ENCODE measurements at regions not wholly inside any gene's neighbourhood (a gene's known extent, or its start where the extent isn't known, plus 50 kb on each side); places are given as distances from the start of the nearest gene placed in this dataset.

DNA sequence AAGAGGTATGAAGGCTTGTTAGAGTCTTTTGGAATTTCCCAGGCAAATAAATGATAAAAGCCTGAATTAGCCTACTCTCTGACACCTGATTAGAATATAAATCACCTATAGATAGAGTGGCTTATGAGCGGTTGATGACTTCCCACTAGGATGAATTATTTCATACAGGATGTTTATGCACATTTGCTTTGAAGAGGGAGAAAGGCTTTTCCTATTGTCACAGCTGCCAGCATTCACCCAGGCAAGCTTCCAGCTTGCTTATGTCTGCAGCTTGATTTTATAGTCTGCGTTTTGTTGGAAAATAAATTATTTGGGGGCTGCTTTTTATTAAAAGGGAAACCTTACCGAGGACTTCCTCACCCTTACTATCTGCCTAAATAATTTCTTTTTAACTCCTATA is 51.3 kb upstream of the EIF2S2 start:
- no peak overlapping the region for H3K4me3 Mint-ChIP-seq
- H3K27me3 Mint-ChIP-seq (ENCODE audit: insufficient read depth) = no peaks in the 10 kb centered on the region
- Histone ChIP-seq H3K4me3 (ENCODE audit: low read length) (no peak overlapping the region), H3K4me1 (ENCODE audit: control insufficient read depth, insufficient read depth, low read length) (no peaks in the 10 kb centered on the region), H3K9me3 (ENCODE audit: control insufficient read depth, low read length) (no peaks in the 10 kb centered on the region), H3K27ac (ENCODE audit: low read depth, low read length) (no peak overlapping the region), H3K36me3 (ENCODE audit: control insufficient read depth, insufficient read depth, low read length) (no peaks in the 10 kb centered on the region), H3K27me3 (ENCODE audit: control insufficient read depth, insufficient read depth, low read length, poor library complexity, severe bottlenecking) (no peaks in the 10 kb centered on the region), H3K9ac (ENCODE audit: extremely low read depth, low read length, poor library complexity, severe bottlenecking) (no peak overlapping the region)
- H3K4me1 Mint-ChIP-seq = peaks cover 19% of the 10 kb centered on the region
- H3K27ac Mint-ChIP-seq = no peak overlapping the region
- TF ChIP-seq, protein P1, sequence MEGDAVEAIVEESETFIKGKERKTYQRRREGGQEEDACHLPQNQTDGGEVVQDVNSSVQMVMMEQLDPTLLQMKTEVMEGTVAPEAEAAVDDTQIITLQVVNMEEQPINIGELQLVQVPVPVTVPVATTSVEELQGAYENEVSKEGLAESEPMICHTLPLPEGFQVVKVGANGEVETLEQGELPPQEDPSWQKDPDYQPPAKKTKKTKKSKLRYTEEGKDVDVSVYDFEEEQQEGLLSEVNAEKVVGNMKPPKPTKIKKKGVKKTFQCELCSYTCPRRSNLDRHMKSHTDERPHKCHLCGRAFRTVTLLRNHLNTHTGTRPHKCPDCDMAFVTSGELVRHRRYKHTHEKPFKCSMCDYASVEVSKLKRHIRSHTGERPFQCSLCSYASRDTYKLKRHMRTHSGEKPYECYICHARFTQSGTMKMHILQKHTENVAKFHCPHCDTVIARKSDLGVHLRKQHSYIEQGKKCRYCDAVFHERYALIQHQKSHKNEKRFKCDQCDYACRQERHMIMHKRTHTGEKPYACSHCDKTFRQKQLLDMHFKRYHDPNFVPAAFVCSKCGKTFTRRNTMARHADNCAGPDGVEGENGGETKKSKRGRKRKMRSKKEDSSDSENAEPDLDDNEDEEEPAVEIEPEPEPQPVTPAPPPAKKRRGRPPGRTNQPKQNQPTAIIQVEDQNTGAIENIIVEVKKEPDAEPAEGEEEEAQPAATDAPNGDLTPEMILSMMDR (conservative IDR thresholded peaks at IDR 0.05) = no peak
- H3K36me3 Mint-ChIP-seq (ENCODE audit: low read depth) = peaks cover under 1% of the 10 kb centered on the region
- DNase-seq = no peak
- 90 to 94% methylated on average over 2 of the region's 3 CpGs for WGBS, 2 experiments (ENCODE audit: insufficient coverage in 1 of 2, insufficient read length in 1 of 2)
- H3K9me3 Mint-ChIP-seq = peaks cover 5% of the 10 kb centered on the region

DNA sequence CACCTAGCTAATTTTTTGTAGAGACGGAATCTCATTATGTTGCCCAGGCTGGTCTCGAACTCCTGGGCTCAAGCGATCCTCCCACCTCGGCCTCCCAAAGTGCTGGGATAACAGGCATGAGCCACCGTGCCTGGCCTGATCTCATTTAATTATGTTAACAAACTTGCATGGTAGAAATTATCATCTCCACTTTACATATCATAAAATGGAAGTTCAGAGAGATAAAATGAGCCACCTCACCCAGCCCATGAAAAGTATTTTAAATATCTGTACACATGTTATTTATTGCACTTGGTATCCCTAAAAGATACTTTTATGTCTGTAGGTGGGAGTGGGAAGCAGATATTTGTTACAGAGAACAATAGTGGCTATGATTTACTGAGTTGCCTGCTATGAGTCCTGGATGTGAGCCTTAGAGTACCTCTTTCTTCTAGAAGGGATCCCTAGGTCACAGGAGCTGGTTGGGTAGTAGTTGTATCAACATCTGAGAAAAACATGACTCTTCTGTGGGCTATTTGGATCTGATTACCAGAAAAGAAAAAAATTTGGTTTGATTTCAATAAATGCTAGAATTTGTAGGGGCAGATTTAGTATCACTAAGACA is 52.4 kb upstream of the EIF2S2 start:
- DNase-seq = no peak
- Mint-ChIP-seq H3K4me3 (no peak overlapping the region), H3K4me1 (peaks cover 13% of the 10 kb centered on the region), H3K27me3 (ENCODE audit: insufficient read depth) (no peaks in the 10 kb centered on the region), H3K9me3 (peaks cover 2% of the 10 kb centered on the region), H3K36me3 (ENCODE audit: low read depth) (no peaks in the 10 kb centered on the region), H3K27ac (no peak overlapping the region)
- Histone ChIP-seq H3K36me3 (ENCODE audit: control insufficient read depth, insufficient read depth, low read length) (no peaks in the 10 kb centered on the region), H3K4me1 (ENCODE audit: control insufficient read depth, insufficient read depth, low read length) (no peaks in the 10 kb centered on the region), H3K9ac (ENCODE audit: extremely low read depth, low read length, poor library complexity, severe bottlenecking) (no peak overlapping the region), H3K4me3 (ENCODE audit: low read length) (no peak overlapping the region), H3K27ac (ENCODE audit: low read depth, low read length) (no peak overlapping the region), H3K9me3 (ENCODE audit: control insufficient read depth, low read length) (no peaks in the 10 kb centered on the region), H3K27me3 (ENCODE audit: control insufficient read depth, insufficient read depth, low read length, poor library complexity, severe bottlenecking) (no peaks in the 10 kb centered on the region)
- 96 to 100% methylated on average over 3 to 5 of the region's 5 CpGs for WGBS, 2 experiments (ENCODE audit: insufficient coverage in 1 of 2, insufficient read length in 1 of 2)
- TF ChIP-seq, protein P1 (conservative IDR thresholded peaks at IDR 0.05) = no peak

DNA sequence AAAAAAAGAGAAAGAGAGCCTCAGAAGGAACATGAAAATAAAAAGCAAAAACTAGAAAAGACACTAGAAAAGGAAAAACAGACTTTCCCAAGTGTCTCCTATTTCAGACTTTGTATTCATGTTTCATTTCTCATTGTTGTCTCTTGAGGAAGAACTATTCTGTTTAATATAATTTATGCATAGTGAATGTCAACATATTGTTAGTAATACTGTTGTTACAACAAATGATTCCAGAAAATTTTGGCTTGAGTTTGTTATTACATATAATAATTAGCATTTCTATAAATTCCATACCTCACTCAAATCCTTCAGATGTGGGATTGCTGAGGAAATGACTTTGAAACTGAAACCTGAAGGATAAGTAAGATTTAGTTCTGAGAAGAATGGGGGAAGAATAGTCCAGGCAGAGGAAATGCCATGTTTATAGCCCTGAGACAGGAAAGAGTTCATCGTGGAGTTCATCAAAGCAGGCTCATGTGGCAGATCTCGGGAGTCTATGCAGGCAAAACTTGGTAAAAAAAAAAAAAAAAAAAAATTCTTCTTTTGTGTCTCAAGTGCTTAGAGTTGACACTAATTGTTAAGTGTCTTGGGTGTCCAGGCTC is 53.1 kb upstream of the EIF2S2 start:
- Mint-ChIP-seq H3K4me1 (peaks cover 13% of the 10 kb centered on the region), H3K4me3 (no peak overlapping the region), H3K27ac (no peak overlapping the region), H3K36me3 (ENCODE audit: low read depth) (no peaks in the 10 kb centered on the region), H3K9me3 (peaks cover 2% of the 10 kb centered on the region), H3K27me3 (ENCODE audit: insufficient read depth) (no peaks in the 10 kb centered on the region)
- H3K9ac ChIP-seq (ENCODE audit: extremely low read depth, low read length, poor library complexity, severe bottlenecking) = no peak overlapping the region
- no peak overlapping the region for H3K27ac ChIP-seq (ENCODE audit: low read depth, low read length)
- no peak overlapping the region for H3K4me3 ChIP-seq (ENCODE audit: low read length)
- no peaks in the 10 kb centered on the region for H3K4me1 ChIP-seq (ENCODE audit: control insufficient read depth, insufficient read depth, low read length)
- DNase-seq = no peak
- H3K9me3 ChIP-seq (ENCODE audit: control insufficient read depth, low read length) = no peaks in the 10 kb centered on the region
- no peaks in the 10 kb centered on the region for H3K36me3 ChIP-seq (ENCODE audit: control insufficient read depth, insufficient read depth, low read length)
- no peaks in the 10 kb centered on the region for H3K27me3 ChIP-seq (ENCODE audit: control insufficient read depth, insufficient read depth, low read length, poor library complexity, severe bottlenecking)
- 86 to 90% methylated on average over 2 of the region's 2 CpGs for WGBS, 2 experiments (ENCODE audit: insufficient coverage in 1 of 2, insufficient read length in 1 of 2)
- TF ChIP-seq, protein P1 (conservative IDR thresholded peaks at IDR 0.05) = no peak
